GM23248 (cell line): ENCODE measurements at regions not wholly inside any gene's neighbourhood (a gene's known extent, or its start where the extent isn't known, plus 50 kb on each side); places are given as distances from the start of the nearest gene placed in this dataset.

Source experiments
- EZH2 ChIP-seq: fragments of 200-600 bp; sonication (generic); IDR thresholded peaks from 2 replicates; pipeline ENCODE4 v1.6.1; 2018; ENCODE audit warnings: antibody characterized with exemption, mild to moderate bottlenecking; ENCODE audit not compliant: insufficient read depth, poor library complexity, severe bottlenecking
- EZH2phosphoT487 ChIP-seq: fragments of 200-600 bp; sonication (generic); IDR thresholded peaks from 2 replicates; pipeline ENCODE4 v1.6.1; 2018; ENCODE audit warnings: antibody characterized with exemption, moderate library complexity, mild to moderate bottlenecking, low read depth; ENCODE audit not compliant: insufficient read depth

DNA sequence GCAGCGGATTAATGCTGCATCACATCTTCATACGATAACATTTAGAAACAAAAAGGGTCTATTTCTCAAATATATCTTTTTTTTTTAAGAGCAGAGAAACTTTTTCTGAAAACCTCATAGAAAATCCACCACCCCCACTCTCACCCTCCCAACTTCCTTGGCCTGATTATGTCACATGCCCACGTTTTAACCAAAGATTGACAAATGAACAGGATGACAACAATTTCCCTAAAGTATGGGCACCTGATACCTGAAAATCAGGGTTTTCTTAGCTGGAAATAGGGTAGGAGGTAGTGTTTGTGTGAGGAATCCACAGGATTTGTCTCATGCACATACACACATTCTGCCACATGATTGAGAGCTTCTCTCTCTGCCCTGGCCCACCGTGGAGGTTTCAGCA is 74.7 kb upstream of the MDM1 start:
- no peak for TF ChIP-seq EZH2
- no peak for TF ChIP-seq EZH2phosphoT487
